GM12873 (cell line): ENCODE measurements at regions not wholly inside any gene's neighbourhood (a gene's known extent, or its start where the extent isn't known, plus 50 kb on each side); places are given as distances from the start of the nearest gene placed in this dataset.

Experiments used
- TF ChIP-seq, protein P1 (sequence below): IDR thresholded peaks from 2 replicates; pipeline ENCODE4 v1.5.1; 2012; ENCODE audit warnings: low read depth, mild to moderate bottlenecking, moderate library complexity, low read length, control low read depth; ENCODE audit not compliant: insufficient read depth; ENCODE audit errors: missing control alignments

DNA sequence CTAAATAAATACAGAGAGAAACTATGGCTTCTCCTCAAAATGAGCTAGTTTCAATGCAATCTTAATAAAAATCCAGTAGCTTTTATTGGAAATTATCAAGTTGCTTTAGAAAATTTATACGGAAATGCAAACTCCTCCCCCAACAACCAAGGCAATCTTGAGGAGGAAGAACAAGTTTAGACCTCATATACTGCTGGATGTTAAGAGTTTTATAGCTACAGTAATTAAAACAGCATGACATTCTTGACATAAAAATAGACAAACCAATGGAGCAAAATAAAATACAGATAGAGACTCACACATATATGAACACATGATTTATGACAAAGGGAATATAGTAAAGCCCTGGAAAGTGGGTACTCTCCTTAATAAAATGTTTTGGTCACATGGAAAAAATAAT, 368.7 kb downstream of the C12orf75 start:
- TF ChIP-seq, protein P1, sequence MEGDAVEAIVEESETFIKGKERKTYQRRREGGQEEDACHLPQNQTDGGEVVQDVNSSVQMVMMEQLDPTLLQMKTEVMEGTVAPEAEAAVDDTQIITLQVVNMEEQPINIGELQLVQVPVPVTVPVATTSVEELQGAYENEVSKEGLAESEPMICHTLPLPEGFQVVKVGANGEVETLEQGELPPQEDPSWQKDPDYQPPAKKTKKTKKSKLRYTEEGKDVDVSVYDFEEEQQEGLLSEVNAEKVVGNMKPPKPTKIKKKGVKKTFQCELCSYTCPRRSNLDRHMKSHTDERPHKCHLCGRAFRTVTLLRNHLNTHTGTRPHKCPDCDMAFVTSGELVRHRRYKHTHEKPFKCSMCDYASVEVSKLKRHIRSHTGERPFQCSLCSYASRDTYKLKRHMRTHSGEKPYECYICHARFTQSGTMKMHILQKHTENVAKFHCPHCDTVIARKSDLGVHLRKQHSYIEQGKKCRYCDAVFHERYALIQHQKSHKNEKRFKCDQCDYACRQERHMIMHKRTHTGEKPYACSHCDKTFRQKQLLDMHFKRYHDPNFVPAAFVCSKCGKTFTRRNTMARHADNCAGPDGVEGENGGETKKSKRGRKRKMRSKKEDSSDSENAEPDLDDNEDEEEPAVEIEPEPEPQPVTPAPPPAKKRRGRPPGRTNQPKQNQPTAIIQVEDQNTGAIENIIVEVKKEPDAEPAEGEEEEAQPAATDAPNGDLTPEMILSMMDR, result no peak

DNA sequence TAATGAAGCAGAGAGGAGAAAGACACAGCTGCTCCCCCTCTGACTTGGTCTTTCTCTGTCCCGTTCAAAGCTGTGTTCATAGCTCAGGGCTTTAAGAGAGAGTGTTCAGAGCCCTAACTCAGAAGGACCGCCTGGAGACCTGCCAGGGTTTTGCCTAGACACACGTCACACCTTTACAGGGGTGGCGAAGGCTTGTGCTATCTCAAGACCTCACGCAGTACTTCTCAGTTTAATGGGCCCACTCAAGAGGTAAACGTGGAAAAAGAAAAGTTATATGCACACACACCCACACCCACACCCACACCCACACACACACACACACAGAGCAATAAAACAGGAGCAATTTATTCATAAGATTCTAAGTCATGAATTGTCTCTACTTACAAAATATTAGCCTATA, 374.3 kb downstream of the C12orf75 start:
- TF ChIP-seq, protein P1, result no peak

- TF ChIP-seq, protein P1, result no peak
Observed at GRCh38 chr12:105705235-105705634, 374.7 kb downstream of the C12orf75 start.

DNA sequence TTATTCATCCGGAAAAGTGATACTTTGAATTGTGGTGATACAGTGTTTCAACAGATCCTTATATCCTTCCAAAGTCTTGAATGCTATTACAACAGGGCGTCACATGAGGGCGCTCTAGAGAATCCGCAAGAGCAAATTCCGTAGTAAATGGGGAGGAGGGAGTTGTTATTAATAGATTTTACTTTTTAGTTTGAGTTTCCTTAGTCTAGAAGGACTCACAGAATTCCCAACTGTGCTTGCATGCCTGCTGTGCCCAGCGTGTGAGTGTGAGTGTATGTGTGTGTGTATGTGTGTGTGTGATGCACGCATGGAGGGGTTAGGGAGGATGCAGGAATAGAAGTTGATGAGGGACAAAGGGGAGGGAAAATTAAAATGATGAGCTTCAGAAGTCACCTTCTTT, 375.3 kb downstream of the C12orf75 start:
- TF ChIP-seq, protein P1, result peak; percentile 66

DNA sequence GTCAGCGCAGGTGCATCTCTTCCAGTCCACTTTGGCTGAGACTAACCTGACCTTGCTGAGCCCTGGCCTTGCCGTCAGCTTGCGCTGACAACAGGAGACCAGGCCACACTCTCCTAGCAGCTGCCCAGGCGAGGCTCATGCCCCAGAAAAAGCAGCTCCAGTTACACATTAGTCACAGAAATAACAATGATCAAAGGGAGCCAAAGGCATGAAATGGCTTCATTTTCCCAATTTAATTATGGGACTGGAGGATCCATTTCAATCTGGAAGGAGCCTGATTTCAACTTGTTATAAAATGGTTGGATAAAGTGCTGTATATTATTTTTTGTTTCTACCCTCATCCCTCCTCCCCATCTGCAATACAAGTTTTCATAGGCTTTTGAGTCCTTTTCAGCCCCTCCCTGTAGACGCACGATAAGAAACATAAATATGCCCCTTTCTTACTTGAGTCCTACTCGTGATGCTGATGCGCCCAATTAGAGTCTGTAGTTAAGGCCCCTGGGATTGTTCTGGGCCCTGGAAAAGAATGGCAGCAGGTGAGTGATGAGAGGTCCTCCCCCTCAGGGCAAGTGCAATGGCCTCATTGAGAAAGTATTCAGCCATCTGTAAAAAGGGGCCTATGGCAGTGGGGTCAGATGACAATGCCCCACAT, 376.0 kb downstream of the C12orf75 start:
- TF ChIP-seq, protein P1, result no peak

DNA sequence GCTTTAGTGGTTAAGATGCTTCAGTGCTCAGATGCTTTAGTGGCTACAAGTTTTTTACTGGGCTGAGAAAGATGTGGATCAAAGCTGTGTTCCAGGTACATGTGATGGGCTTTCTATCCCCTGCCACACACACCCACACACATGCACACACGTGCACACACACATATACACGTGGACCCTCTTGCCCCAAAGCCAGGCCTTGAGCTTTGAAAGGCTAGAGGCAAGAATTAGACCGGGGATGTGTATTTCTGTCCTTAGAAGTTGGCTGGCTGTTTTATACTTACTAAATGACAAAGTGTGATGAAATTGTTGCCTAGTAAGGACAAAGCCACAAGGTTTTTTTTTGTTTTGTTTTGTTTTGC, 376.5 kb downstream of the C12orf75 start:
- TF ChIP-seq, protein P1, result no peak

- TF ChIP-seq, protein P1, result no peak
Observed at GRCh38 chr12:105713606-105714305, 383.3 kb downstream of the C12orf75 start.
